ENCODE measurements at regions not wholly inside any gene's neighbourhood (a gene's known extent, or its start where the extent isn't known, plus 50 kb on each side); places are given as distances from the start of the nearest gene placed in this dataset.
"Not testable (repeated sequence)": the region's sequence is repeated elsewhere in the genome, so short reads cannot be mapped to it uniquely, and the experiment has no call there.

- DNase-seq (ENCODE audit: low read depth in 2 of 2), result no peak
These were observed 168.2 kb downstream of the TBC1D2B start for GRCh38 chr15:77909182-77909940.

DNA sequence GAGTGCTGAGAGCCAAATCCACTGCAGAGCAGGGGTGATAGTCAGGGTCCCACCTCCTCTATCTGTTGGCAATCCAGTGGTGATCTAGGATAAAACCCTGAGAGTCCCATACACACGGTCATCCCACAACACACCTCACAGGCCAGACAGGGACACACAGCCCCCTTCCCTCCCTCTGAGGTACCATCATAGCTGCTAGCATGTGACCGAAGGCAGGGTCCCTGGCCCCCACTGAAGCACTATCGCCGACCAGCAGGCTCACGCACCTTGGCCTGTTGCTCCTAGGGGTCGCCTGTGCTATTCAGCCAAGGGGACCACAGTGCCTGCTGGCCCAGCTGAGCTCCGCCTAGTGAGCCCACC lies 168.8 kb downstream of the TBC1D2B start:
- DNase-seq (ENCODE audit: low read depth in 2 of 2), result not testable (repeated sequence)

- DNase-seq (ENCODE audit: low read depth in 2 of 2), result peak; percentile 28 to 72
These were observed 169.4 kb downstream of the TBC1D2B start for GRCh38 chr15:77907824-77908751.

- DNase-seq (ENCODE audit: low read depth in 2 of 2), result not testable (repeated sequence)
These were observed 171.2 kb downstream of the TBC1D2B start for GRCh38 chr15:77906062-77906990.

GRCh38 chr15:77905301-77905920 lies 172.1 kb downstream of the TBC1D2B start:
- no peak for DNase-seq (ENCODE audit: low read depth in 2 of 2)

GRCh38 chr15:77904901-77905300 lies 172.6 kb downstream of the TBC1D2B start:
- DNase-seq (ENCODE audit: low read depth in 2 of 2), result no peak

GRCh38 chr15:77904436-77904821 lies 173.1 kb downstream of the TBC1D2B start:
- DNase-seq (ENCODE audit: low read depth in 2 of 2), result no peak

GRCh38 chr15:77903761-77904435 lies 173.6 kb downstream of the TBC1D2B start:
- DNase-seq (ENCODE audit: low read depth in 2 of 2), result not testable (repeated sequence)

DNA sequence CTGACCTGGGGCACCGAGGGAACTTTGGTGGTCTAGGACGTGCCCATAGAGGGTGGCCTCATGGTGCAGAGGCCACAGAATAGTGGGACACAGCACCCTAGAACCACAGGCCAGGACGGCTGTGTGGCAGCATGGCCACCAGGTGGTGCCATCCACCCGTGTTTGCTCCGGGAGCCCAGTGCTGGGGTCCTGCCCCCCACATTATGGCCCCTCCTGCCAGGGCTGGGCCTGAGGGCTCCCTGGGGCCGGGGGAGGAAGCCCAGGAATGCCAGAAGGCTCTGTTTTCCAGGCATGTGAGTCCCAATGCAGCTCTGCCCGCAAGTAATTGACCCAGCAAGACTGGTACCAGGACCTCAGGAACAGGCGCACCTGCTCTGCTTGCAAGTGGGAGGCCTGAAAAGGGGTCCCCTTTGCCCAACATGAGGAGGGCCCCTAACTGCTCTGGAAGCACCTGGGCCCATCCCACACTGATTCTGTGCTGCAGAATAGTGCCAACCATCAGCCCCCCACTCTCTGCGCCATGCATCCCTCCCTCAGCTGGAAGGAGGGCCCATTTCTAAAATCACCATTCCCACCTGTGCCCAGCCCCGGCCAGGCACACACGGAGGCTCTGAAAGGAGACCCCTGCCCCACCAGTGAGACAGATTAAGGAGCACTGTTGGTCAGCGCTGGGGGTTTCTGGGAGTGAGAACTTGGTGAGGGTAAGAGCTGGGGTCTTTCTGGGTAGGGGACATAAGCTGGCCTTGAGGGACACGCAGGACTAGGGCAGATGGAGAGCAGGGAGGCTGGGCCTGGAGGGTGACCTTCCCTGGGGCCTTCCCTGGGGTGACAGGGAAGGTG lies 174.4 kb downstream of the TBC1D2B start:
- DNase-seq (ENCODE audit: low read depth in 2 of 2), result peak in 1 of 2 experiments; percentile 13

GRCh38 chr15:77901921-77902750 lies 175.4 kb downstream of the TBC1D2B start:
- DNase-seq (ENCODE audit: low read depth in 2 of 2), result no peak

- DNase-seq (ENCODE audit: low read depth in 2 of 2), result no peak
These were observed 176.1 kb downstream of the TBC1D2B start for GRCh38 chr15:77901251-77901881.

GRCh38 chr15:77900331-77900963 lies 177.1 kb downstream of the TBC1D2B start:
- DNase-seq (ENCODE audit: low read depth in 2 of 2), result peak in 1 of 2 experiments; percentile 44

GRCh38 chr15:77899776-77900175 lies 177.7 kb downstream of the TBC1D2B start:
- not testable (repeated sequence) for DNase-seq (ENCODE audit: low read depth in 2 of 2)

DNA sequence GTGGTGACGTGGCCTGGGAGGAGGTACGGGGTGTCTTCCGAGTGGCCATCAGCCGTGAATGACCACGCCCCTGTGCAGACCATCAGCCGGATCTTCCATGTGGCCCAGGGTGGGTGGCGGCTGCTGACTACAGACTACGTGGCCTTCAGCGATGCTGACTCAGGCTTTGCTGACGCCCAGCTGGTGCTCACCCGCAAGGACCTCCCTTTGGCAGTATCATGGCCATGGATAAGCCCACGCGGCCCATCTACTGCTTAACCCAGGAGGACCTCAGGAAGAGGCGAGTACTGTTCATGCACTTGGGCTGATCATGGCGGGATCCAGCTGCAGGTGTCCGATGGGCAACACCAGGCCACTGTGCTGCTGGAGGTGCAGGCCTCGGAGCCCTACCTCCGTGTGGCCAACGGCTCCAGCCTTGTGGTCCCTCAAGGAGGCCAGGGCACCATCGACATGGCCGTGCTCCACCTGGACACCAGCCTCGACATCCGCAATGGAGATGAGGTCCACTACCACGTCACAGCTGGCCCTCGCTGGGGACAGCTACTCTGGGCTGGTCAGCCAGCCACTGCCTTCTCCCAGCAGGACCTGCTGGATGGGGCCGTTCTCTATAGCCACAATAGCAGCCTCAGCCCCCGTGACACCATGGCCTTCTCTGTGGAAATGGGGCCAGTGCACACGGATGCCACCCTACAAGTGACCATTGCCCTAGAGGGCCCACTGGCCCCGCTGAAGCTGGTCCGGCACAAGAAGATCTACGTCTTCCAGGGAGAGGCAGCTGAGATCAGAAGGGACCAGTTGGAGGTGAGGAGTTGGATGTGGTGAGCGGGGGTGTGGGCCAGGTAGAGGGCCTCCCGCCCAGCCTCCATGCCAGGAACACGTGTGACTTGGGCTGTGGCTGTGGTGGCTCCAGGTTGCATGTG lies 178.4 kb downstream of the TBC1D2B start:
- no peak for DNase-seq (ENCODE audit: low read depth in 2 of 2)

GRCh38 chr15:77897896-77898406 lies 179.6 kb downstream of the TBC1D2B start:
- DNase-seq (ENCODE audit: low read depth in 2 of 2), result no peak

- not testable (repeated sequence) for DNase-seq (ENCODE audit: low read depth in 2 of 2)
These were observed 180.2 kb downstream of the TBC1D2B start for GRCh38 chr15:77897113-77897895.
